GM19452 (cell line): ENCODE measurements at regions not wholly inside any gene's neighbourhood (a gene's known extent, or its start where the extent isn't known, plus 50 kb on each side); places are given as distances from the start of the nearest gene placed in this dataset.
"Not testable (repeated sequence)": the region's sequence is repeated elsewhere in the genome, so short reads cannot be mapped to it uniquely, and the experiment has no call there.

Experiments used
- ATAC-seq: cut with Tn5 transposase; IDR thresholded peaks from one replicate; pipeline ENCODE4 v1.9.1; 2021; ENCODE audit not compliant: unreplicated experiment

DNA sequence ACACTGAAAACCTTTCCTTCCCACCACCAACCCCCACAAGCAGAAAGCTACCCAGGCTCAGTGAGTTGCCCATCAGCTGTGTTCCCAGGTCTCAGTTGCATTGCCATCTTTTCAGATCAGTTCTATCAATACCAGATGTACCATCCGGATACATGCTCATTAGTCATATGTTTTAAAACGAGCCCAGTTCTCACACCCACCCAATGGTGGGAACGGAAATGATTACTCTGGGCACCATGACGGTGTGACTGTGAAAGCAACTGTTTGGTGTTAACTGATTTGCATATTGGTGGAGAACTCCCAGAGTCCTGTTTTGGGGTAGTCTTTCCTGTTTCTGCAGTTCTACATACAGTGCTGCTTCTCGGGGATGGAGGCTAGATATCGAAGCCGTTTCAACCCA lies 212.3 kb downstream of the TRIM36 start:
- ATAC-seq: peak; percentile 71

DNA sequence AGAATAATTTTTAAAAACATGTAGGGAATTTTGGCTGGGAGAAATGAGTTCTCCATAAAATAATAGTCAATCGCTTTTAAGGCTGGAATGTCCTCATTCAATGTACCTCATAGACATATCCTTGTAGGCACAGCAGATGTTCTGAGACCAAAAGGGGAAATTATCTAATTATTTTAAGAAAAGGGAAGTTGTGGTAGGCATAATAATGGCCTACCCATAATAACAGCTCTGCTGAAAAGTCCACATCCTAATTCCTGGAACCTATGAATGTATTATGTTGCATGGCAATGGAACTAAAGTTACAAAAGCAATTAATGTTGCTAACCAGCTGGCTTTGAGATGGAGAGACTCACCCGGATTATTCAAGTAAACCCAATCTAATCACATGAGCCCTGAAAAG lies 216.1 kb downstream of the TRIM36 start:
- ATAC-seq: peak; percentile 39

DNA sequence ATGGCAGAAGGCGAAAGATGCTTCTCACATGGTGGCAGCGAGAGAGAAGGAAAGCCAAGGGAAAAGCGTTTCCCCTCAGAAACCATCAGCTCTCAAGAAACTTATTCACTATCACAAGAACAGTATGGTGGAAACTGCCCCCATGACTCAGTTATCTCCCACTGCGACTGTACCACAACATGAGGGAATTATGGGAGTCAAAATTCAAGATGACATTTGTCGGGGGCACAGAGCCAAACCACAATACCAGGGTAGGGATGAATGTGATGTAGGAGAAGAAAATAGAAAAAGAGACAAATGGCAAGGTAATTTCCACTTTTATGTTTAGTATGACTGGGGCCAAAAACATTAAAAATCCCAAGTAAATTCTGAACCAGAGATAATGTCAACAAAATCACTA lies 216.8 kb downstream of the TRIM36 start:
- ATAC-seq: no peak

DNA sequence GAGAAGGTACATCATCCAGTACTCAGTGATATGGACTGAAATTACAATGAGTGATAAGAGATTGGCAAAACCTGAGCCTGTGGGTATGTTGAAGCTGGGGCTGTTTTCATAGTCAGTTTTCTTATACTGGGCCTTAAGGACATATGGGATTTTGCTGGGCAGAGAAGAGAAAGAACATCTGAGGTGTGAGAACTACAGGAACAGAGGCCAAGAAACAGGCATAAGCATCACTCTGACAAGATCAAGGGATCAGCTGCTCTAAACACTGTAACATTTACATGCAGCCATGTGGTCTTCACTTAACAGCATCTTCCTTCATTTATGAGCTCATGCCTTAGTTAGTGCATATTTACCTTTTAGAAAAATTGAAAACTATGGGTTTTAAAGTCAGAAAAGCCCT lies 220.0 kb downstream of the TRIM36 start:
- ATAC-seq: no peak

DNA sequence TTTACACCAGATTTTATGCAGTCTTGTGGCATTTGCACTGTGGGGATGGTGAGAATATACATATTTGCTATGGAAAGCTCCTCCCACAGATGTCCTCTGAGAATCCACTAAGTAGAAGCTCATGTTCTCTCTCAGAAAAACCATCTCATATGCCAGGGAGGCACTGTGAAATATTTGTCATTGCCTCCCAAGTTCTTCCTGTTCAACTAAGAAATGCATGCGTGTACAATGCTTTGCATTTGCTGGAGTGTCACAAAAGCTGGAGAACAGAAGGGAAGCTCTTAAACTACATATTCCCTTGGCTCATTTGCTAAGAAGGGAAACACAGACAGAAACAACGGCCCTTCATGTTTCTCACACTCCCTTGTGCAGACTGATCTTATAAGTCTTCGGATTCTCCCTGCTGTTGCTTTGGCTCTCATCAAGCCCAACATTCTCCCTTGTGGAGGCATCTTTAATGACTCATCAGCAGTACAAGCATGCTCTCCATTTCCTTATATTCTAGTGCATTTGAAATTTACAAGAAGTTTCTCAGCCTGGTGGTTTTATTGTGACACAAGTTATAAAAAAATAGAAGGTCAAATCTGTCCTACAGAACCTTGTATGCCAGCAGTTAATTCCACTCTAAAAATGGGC lies 220.6 kb downstream of the TRIM36 start:
- no peak for ATAC-seq

DNA sequence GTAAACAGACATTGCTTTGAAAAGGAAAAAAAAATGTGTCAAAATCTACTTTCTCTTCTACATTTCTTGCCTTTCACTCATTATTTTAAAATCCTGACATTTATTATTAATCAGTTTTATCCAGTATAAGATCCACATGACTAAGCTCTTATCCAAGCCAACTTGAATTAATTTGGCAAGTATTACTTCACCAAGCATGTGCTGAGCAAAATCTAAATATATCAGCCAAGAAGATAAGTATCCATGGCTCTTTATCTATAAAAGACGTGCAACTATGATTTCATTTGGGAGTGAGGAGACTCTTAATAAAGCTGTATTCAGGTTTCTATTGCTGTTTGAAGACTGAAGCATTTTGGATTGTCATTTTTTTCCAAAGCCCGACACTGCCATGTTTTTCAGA lies 221.3 kb downstream of the TRIM36 start:
- ATAC-seq: no peak

DNA sequence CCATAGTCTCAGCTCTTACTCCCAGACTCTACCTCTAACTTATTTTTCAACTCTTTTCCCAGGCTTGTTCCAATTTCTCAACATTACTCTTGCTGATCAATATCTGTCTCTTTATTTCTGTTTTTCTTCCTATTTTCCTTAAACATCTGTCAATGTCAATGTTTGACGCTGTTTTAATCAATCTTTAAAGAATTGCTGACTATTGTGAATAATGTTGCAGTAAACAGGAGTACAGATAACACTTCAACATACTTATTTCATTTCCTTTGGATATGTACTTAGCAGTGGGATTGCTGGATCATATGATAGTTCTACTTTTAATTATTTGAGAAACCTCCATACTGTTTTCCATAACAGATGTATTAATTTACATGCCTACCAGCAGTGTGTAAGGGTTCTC lies 229.0 kb downstream of the TRIM36 start:
- no peak for ATAC-seq

DNA sequence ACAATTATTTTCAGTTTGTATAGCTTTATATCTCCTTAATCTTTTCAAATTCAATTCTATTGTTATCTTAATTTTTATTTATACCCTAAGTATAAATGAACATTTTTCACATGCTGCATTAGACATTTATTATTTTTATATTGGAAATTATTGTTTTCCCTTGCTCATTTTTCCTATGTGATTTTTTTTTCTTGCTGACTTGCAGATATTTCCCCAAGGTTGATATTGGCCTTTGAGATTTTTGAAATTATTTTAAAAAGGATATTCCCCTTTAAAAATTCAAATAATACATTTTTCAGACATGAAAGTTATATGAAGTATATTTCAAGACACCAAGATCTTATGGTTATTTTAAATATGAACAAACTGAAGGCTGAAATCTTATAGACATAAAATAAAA lies 234.2 kb downstream of the TRIM36 start:
- no peak for ATAC-seq

DNA sequence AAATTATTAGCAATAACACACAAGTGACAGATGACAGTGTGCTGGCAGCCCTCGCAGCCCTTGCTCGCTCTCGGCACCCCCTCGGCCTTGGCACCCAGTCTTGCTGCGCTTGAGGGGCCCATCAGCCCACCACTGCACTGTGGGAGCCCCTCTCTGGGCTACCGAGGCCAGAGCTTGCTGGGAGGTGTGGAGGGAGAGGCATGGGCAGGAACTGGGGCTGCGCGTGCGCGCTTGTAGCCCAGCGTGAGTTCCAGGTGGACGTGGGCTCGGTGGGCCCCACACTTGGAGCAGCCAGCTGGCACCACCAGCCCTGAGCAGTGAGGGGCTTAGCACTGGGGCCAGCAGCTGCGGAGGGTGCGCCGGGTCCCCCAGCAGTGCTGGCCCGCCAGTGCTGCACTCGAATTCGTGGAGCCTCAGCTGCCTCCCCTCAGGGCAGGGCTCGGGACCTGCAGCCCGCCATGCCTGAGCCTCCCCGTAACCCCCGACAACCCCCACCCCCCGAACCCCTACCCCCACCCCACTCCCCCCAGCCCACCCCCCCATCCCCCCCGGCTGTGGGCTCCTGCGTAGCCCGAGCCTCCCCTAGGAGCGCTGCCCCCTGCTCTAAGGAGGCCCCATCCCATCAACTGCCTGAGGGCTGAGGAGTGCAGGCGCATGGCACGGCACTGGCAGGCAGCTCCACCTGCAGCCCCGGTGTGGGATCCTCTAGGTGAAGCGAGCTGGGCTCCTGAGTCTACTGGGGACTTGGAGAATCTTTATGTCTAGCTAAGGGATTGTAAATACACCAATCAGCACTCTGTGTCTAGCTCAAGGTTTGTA lies 240.9 kb downstream of the TRIM36 start:
- ATAC-seq: no peak

DNA sequence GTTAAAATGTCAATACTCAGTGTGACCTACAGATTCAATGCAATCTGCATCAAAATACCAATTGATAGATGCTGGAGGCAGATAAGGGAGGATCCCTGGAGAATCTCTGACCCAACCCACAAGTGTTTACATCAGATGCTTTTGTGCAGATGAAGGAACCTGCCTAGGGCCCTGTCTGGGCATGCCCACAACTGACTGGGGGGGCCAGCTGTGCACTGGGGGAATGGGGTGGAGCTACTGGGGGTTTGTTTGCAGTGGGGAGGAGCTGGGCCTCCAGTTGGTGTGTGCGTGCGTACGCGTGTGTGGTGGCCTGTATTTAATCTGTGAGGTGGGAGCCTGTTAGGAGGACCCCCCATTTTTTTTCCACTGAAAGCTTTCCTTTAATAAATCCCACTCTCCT lies 244.9 kb downstream of the TRIM36 start:
- no peak for ATAC-seq

DNA sequence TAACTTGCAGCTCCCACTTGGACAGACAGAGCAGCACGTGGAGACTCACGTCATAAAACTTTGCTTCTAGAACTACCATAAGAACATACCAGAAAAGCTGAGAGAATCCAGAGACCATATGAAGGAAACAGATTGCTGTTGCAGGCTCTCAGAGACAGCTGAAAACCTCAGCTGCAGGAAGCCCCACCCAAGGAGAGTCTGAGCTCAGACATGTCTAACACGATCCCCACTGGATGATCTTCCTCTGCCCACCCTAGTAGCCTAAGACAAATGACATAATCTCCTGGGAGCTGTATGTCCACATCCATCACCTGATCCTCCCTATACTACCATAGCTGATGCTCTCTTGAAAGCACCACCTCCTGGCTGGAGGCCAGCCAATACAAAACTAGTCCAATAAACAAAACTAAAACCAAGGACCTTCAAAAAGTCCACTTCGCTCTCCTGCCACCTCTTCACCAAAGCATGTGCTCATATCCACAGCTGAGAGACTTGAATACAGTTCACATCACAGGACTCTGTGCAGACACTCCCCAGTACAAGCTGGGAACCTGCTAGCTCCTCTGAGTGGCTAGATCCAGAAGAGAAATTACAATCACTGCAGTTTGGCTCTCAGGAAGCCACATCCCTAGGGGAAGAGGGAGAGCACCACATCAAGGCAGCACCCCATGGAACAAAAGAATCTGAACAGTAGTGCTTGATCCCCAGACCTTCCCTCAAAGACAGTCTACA lies 257.4 kb downstream of the TRIM36 start:
- ATAC-seq: no peak

DNA sequence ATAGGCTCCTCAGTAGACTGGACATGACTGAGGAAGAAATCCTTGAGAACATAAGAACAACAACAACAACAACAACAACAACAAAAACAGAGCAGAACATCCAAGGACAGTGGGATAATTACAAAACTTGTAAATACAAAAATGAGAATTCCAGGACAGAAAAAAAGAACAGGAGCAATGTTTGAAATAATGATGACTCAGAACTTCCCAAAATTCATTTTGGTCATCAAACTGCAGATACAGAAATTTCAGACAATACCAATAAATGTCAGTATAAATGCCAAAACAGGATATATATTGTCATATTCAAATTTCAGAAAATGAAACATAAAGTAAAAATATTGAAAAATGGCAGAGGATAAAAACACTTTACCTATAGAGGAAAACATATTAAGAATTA lies 259.0 kb downstream of the TRIM36 start:
- no peak for ATAC-seq

DNA sequence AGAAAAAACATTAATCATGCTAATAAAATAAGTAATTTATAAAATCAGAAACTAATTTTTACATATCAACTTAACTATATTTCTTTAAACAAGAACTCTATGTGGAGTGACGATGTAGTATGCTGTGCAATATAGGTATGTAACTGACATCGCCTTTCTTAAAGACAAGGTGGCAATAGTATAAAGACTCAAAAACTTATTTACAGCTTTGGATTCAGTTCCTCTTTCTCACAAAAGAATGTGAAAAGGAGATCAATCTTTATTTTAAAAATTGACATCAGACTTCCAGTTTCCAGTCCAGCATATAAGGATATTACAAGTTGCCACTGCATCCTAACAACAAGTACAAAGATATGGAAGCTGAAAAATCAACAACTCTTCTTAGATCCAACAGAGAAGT lies 260.3 kb downstream of the TRIM36 start:
- no peak for ATAC-seq

DNA sequence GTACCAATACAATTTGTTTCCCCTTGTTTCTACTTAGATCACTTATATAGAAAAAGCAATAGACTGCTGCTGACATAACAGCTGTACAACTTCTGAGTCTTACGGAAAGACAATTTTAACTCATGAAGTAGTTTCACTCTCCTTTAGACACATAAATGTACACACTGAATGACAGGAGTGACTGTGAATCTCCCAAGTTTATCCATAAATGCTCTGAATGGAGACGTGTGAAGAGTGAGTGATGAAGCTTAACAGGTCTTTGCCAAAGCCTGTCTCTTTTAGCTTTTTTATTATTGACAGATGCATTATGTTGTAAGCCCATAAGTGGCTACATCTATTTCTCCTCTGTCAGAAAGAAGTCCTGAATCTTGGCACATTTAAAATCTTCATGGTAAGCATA lies 265.9 kb downstream of the TRIM36 start:
- ATAC-seq: no peak

DNA sequence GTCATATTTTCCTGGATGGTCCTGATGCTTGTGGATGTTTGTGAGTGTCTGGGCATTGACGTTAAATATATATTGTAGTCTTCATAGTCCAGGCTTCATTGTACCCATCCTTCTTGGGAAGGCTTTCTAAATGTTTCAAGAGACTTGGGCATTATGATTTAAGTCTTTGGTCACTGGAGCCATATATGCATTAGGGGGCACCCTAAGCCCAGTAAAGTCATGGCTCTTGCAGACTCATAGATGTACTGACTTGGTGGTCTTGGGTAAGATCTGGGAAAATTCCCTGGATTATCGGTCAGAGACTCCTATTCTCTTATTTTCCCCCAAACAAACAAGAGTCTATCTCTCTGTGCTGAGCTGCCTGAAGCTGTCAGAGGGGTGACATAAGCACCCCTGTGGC lies 271.1 kb downstream of the TRIM36 start:
- no peak for ATAC-seq

DNA sequence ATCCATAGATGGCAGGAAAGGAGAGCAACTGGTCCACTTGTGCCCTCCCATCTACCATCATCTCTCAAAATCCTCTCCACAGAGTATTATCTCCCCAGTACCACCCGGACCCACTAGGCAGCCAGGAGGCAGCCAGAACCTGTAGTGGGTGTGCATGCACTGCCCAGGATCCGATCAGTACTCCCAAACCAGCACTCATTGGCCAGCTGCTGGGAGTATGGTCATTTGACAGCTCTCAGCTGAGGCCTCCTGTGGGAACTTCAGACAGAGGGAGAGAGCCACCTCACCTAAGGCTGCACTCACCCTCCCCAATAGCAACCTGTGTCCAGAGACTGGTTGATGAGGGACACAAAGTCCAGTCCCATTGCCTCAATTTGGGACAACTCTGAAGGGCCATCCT lies 286.0 kb downstream of the TRIM36 start:
- no peak for ATAC-seq

DNA sequence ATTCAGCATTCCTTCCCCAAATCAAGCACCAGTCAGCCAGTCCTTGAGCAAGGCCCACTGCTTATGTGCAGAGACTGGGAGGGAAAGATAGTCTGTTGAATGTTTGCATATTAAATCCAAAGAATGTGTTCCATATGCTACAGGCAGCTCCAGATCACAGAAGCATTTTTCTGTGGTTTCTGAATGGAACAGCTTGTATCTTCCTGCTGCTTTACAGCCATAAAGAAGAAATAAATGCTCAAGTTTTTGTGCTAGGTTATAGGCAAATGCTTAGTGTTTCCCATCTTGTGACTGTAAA lies 310.3 kb downstream of the TRIM36 start:
- ATAC-seq: no peak

DNA sequence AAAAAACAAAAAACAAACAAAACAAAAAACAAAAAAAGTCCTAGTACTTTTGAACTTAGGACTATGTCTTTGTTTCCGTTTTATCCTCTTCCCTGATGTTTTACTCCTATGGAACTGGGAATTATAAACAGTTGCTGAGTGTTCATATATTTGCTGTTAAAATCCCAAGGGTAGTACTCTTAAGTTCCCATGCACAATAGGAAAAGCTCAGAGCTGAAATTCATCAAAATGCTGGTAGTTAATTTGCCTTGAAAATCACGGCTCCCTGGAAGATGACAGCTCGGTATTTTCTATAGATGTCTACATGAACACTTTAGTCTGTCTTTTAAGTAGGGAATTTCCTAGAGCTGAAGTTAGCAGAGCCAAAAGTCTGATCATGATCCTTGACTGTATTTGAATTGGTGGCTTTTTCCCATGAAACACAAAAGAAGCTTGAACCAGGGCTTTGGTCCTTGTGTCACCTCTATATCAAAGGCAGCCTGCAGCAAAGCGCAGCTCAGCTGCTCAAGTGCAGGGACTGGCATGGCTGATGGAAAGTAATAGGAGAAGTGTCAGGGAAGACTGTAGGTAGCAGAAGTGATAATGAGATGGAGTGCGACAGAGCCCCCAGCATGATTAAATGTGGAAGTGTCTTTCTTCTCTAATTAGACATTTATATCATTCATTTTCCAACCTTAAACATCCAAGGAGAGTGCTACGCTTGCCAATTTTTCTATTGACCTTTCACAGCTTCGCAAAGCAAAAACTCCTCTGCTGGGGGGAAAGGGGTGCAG lies 310.9 kb downstream of the TRIM36 start:
- no peak for ATAC-seq

DNA sequence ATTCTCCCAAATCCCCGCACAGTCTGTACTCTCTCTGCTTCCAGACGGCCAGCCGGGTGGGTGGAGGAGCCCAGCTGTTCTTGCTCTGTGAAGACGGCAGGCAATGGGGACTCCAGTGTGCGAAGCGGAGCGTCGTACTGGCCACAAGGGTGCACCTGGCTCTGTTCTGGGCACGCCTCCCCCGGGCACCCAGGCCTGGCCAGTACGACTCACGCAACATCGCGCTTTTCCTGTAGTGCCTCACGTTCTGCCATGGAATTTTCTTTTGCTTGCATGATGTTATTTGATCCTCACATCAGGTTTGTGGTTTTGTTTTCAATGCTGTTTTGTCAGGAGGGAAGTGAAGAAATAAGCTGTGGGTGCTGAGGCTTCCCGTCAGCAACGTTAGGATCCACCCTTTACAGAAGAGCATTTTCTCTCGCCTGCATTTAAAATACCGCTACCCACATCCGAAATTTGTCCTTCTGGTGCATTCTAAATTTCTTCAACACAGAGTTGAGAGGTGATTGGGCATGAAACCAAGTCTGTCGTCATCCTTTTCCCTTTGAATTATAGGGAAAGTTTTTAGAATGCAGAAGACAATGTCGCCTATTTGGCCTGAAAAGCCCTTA lies 311.7 kb downstream of the TRIM36 start:
- ATAC-seq: no peak

DNA sequence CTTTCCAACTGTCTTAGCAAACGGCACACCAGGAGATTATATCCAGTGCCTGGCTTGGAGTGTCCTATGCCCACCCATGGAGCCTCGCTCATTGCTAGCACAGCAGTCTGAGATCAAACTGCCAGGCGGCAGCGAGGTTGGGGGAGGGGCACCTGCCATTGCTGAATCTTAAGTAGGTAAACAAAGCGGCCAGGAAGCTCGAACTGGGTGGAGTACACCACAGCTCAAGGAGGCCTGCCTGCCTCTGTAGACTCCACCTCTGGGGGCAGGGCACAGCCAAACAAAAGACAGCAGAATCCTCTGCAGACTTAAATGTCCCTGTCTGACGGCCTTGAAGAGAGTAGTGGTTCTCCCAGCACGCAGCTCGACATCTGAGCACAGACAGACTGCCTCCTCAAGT lies 325.0 kb downstream of the TRIM36 start:
- ATAC-seq: not testable (repeated sequence)

DNA sequence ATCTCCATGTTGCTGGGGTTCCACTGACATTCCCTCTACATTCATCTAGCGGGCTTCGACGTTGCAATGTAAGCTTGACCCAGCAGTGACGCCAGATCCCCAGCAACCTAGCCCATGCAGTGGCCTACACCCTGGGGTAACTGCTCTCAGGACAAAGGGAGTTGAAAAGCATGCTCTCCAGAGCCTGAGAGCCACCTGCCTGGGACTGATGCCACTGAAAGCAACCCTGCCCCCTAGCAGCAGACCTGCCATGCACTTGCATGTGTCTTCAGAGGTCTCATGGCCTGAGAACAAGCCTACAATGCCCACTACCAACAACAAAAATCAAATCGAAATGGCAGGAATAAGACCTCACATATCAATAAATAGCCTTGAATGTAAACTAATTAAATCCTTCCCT lies 330.3 kb downstream of the TRIM36 start:
- no peak for ATAC-seq
